Endothelial cell of umbilical vein (primary cell): ENCODE measurements at regions not wholly inside any gene's neighbourhood (a gene's known extent, or its start where the extent isn't known, plus 50 kb on each side); places are given as distances from the start of the nearest gene placed in this dataset.

Experiments used
- EZH2 ChIP-seq: IDR thresholded peaks from 2 replicates; pipeline ENCODE4 v1.6.1; 2012; ENCODE audit warnings: borderline replicate concordance, low read depth, mild to moderate bottlenecking, moderate library complexity, low read length, inconsistent platforms; ENCODE audit not compliant: severe bottlenecking
- GATA2 ChIP-seq: IDR thresholded peaks from 2 replicates; pipeline ENCODE4 v1.7.0; 2011; ENCODE audit warnings: low read depth, mild to moderate bottlenecking, moderate library complexity, mixed read lengths, low read length; ENCODE audit not compliant: insufficient read length, insufficient read depth
- JUN ChIP-seq: IDR thresholded peaks from 2 replicates; pipeline ENCODE4 v1.6.1; 2011; ENCODE audit warnings: borderline replicate concordance, low read depth; ENCODE audit not compliant: insufficient read length, insufficient read depth
- MAX ChIP-seq: IDR thresholded peaks from 2 replicates; pipeline ENCODE4 v1.6.1; 2011; ENCODE audit not compliant: insufficient read depth, insufficient read length
- POLR2A ChIP-seq: IDR thresholded peaks from 2 replicates; pipeline ENCODE4 v1.6.1; 2012; ENCODE audit warnings: low read depth, mild to moderate bottlenecking, control low read depth, low read length
- POLR2AphosphoS5 ChIP-seq: IDR thresholded peaks from 2 replicates; pipeline ENCODE4 v1.6.1; 2012; ENCODE audit warnings: low read depth, mild to moderate bottlenecking, control low read depth, low read length, moderate library complexity; ENCODE audit not compliant: insufficient read depth
- TF ChIP-seq, protein P1 (sequence below), 2 donors: IDR thresholded peaks; 1 replicate in 1 of 2; 2 replicates in 1 of 2; pipeline ENCODE4 v1.5.1; 2011; ENCODE audit warnings: low read length in 2 of 2, mild to moderate bottlenecking in 2 of 2, moderate library complexity in 2 of 2, control low read depth in 1 of 2, inconsistent platforms in 1 of 2, low read depth in 1 of 2; ENCODE audit not compliant: insufficient read depth in 1 of 2; ENCODE audit errors: extremely low read depth in 1 of 2

DNA sequence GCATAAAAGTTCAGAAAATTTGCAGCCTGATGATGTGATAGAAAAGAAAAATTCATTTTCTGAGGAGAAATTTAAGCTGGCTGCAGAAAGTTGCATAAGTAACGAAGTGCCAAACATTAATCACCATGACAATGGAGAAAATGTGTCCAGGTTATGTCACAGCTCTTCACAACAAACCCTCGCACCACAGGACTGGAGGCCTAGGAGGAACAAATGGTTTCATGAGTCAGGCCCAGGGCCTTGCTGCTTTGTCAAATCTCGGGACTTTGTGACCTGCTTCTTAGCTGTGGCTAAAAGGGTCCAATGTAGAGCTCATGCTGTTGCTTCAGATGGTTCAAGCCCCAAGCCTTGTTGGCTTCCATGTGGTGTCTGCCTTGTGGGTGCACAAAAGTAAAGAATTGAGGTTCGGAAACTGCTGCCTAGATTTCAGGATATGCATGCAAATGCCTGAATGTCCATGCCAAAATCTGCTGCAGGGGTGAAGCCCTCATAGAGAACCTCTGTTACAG lies 527.4 kb downstream of the SH3BGRL start:
- no peak for TF ChIP-seq POLR2AphosphoS5
- TF ChIP-seq, protein P1, sequence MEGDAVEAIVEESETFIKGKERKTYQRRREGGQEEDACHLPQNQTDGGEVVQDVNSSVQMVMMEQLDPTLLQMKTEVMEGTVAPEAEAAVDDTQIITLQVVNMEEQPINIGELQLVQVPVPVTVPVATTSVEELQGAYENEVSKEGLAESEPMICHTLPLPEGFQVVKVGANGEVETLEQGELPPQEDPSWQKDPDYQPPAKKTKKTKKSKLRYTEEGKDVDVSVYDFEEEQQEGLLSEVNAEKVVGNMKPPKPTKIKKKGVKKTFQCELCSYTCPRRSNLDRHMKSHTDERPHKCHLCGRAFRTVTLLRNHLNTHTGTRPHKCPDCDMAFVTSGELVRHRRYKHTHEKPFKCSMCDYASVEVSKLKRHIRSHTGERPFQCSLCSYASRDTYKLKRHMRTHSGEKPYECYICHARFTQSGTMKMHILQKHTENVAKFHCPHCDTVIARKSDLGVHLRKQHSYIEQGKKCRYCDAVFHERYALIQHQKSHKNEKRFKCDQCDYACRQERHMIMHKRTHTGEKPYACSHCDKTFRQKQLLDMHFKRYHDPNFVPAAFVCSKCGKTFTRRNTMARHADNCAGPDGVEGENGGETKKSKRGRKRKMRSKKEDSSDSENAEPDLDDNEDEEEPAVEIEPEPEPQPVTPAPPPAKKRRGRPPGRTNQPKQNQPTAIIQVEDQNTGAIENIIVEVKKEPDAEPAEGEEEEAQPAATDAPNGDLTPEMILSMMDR (IDR thresholded peaks at IDR 0.05; ENCODE audit: extremely low read depth in 1 of 2, insufficient read depth in 1 of 2, low read depth in 1 of 2, low read length in 2 of 2) = no peak
- TF ChIP-seq POLR2A = no peak
- TF ChIP-seq EZH2 = no peak
- no peak for TF ChIP-seq MAX
- TF ChIP-seq JUN = no peak
- no peak for TF ChIP-seq GATA2
